Endothelial cell of umbilical vein (primary cell): ENCODE measurements at regions not wholly inside any gene's neighbourhood (a gene's known extent, or its start where the extent isn't known, plus 50 kb on each side); places are given as distances from the start of the nearest gene placed in this dataset.

Experiments used
- BruUV-seq: library from RNA; stranded (reverse); fragments of 400-500 nt; replicated peaks from 2 replicates; lab custom pipeline; 2021; lab: Mats Ljungman, UMichigan
- CTCF ChIA-PET: fragments of 300-600, 350-600 bp; sonication (Branson Sonifier 250); formaldehyde crosslinking; loops from one replicate; lab custom pipeline; 2021; ENCODE audit warnings: antibody characterized with exemption, inconsistent platforms; lab: Charles Lee
- POLR2A ChIA-PET: fragments of 300-600, 350-600 bp; sonication (Branson Sonifier 250); formaldehyde crosslinking; loops from one replicate; lab custom pipeline; 2021; ENCODE audit warnings: antibody characterized with exemption, inconsistent platforms; lab: Charles Lee
- DNase-seq: peaks from one replicate; pipeline ENCODE4 v3.0.0-alpha.2; 2011; ENCODE audit warnings: low read depth, low spot score
- FAIRE-seq: peaks from 2 replicates; lab custom pipeline; 2011; peaks lifted over from hg19 to GRCh38; lab: Jason Lieb, UNC
- H2AFZ ChIP-seq: 2 replicates; pipeline ENCODE4 v1.6.0; 2012; ENCODE audit warnings: low read depth, low read length, control low read depth, inconsistent platforms
- H3K27ac ChIP-seq: 2 replicates; pipeline ENCODE4 v1.5.1; 2011; ENCODE audit warnings: low read depth, mild to moderate bottlenecking, control low read depth, low read length, moderate library complexity; ENCODE audit not compliant: insufficient read depth
- H3K27me3 ChIP-seq, 2 experiments: 2 replicates each; pipeline versions ENCODE4 v1.6.0 to v1.6.1; 2011; ENCODE audit warnings: low read length in 2 of 2, mixed read lengths in 1 of 2; ENCODE audit not compliant: control insufficient read depth in 2 of 2, insufficient read depth in 2 of 2
- H3K36me3 ChIP-seq, 2 experiments: 2 replicates in 1 of 2; 3 replicates in 1 of 2; pipeline ENCODE4 v1.5.1; 2011; ENCODE audit warnings: low read length in 2 of 2, mild to moderate bottlenecking in 1 of 2, moderate library complexity in 1 of 2; ENCODE audit not compliant: control insufficient read depth in 2 of 2, insufficient read depth in 2 of 2; ENCODE audit errors: extremely low read depth in 1 of 2
- H3K4me1 ChIP-seq: 3 replicates; pipeline ENCODE4 v1.5.1; 2011; ENCODE audit warnings: mild to moderate bottlenecking, low read length; ENCODE audit not compliant: control insufficient read depth, insufficient read depth; ENCODE audit errors: extremely low read depth
- H3K4me2 ChIP-seq: 2 replicates; pipeline ENCODE4 v1.6.1; 2011; ENCODE audit warnings: low read length, control low read depth, mixed read lengths; ENCODE audit not compliant: insufficient read depth
- H3K4me3 ChIP-seq, 3 experiments: fragments of 200-600 bp in 1 of 3; sonication (generic), shearing (Covaris generic) in 1 of 3; replicated peaks in 1 of 3; 2 replicates each; pipeline ENCODE4 v1.5.1; 2011 to 2016; ENCODE audit warnings: control low read depth in 3 of 3, low read length in 3 of 3, mild to moderate bottlenecking in 2 of 3, inconsistent platforms in 1 of 3, low read depth in 1 of 3, moderate library complexity in 1 of 3; ENCODE audit not compliant: insufficient read depth in 1 of 3
- H3K79me2 ChIP-seq: 2 replicates; pipeline ENCODE4 v1.6.0; 2012; ENCODE audit warnings: low read length, inconsistent platforms; ENCODE audit not compliant: control insufficient read depth, insufficient read depth
- H3K9ac ChIP-seq: replicated peaks from 2 replicates; pipeline ENCODE3; 2011; ENCODE audit warnings: low read length, control low read depth; ENCODE audit not compliant: insufficient read depth; ENCODE audit errors: extremely low read depth
- H3K9me1 ChIP-seq: replicated peaks from 3 replicates; pipeline ENCODE4 v1.6.0; 2011; ENCODE audit warnings: mild to moderate bottlenecking, low read length; ENCODE audit not compliant: control insufficient read depth, insufficient read depth; ENCODE audit errors: extremely low read depth
- H3K9me3 ChIP-seq: replicated peaks from 2 replicates; pipeline ENCODE4 v1.5.1; 2012; ENCODE audit warnings: low read length, inconsistent platforms; ENCODE audit not compliant: control insufficient read depth, insufficient read depth
- H4K20me1 ChIP-seq: replicated peaks from 2 replicates; pipeline ENCODE3; 2011; ENCODE audit warnings: mild to moderate bottlenecking, low read length; ENCODE audit not compliant: control insufficient read depth, insufficient read depth; ENCODE audit errors: extremely low read depth
- CTCF ChIP-seq, 2 donors: IDR thresholded peaks; 1 replicate in 1 of 2; 2 replicates in 1 of 2; pipeline ENCODE4 v1.5.1; 2011; ENCODE audit warnings: low read length in 2 of 2, mild to moderate bottlenecking in 2 of 2, moderate library complexity in 2 of 2, control low read depth in 1 of 2, inconsistent platforms in 1 of 2, low read depth in 1 of 2; ENCODE audit not compliant: insufficient read depth in 1 of 2; ENCODE audit errors: extremely low read depth in 1 of 2
- EZH2 ChIP-seq: IDR thresholded peaks from 2 replicates; pipeline ENCODE4 v1.6.1; 2012; ENCODE audit warnings: borderline replicate concordance, low read depth, mild to moderate bottlenecking, moderate library complexity, low read length, inconsistent platforms; ENCODE audit not compliant: severe bottlenecking
- FOS ChIP-seq: IDR thresholded peaks from 2 replicates; pipeline ENCODE4 v1.6.1; 2011; ENCODE audit warnings: mild to moderate bottlenecking, low read length, moderate library complexity, borderline replicate concordance; ENCODE audit not compliant: insufficient read depth
- GATA2 ChIP-seq: IDR thresholded peaks from 2 replicates; pipeline ENCODE4 v1.7.0; 2011; ENCODE audit warnings: low read depth, mild to moderate bottlenecking, moderate library complexity, mixed read lengths, low read length; ENCODE audit not compliant: insufficient read length, insufficient read depth
- JUN ChIP-seq: IDR thresholded peaks from 2 replicates; pipeline ENCODE4 v1.6.1; 2011; ENCODE audit warnings: borderline replicate concordance, low read depth; ENCODE audit not compliant: insufficient read length, insufficient read depth
- MAX ChIP-seq: IDR thresholded peaks from 2 replicates; pipeline ENCODE4 v1.6.1; 2011; ENCODE audit not compliant: insufficient read depth, insufficient read length
- MYC ChIP-seq: IDR thresholded peaks from one replicate; pipeline ENCODE4 v1.6.1; 2011; ENCODE audit warnings: mild to moderate bottlenecking, low read depth, low read length
- POLR2A ChIP-seq: IDR thresholded peaks from 2 replicates; pipeline ENCODE4 v1.6.1; 2012; ENCODE audit warnings: low read depth, mild to moderate bottlenecking, control low read depth, low read length
- POLR2AphosphoS5 ChIP-seq: IDR thresholded peaks from 2 replicates; pipeline ENCODE4 v1.6.1; 2012; ENCODE audit warnings: low read depth, mild to moderate bottlenecking, control low read depth, low read length, moderate library complexity; ENCODE audit not compliant: insufficient read depth
- dilution Hi-C: fragments of 300-500 bp; cut with MboI; formaldehyde crosslinking; loops from one replicate; pipeline ENCODE4 v1.15.0; 2019; ENCODE audit warnings: low sequenced_read_pairs; ENCODE audit not compliant: extremely low pct_ligation_motif_present
- intact Hi-C: fragments of 100-400 bp; cut with micrococcal nuclease; formaldehyde crosslinking; loops from one replicate; pipeline ENCODE4 v1.10.0; 2022

GRCh38 chr15:66954601-66955000 lies 110.8 kb upstream of the SMAD3 start:
- H3K79me2 ChIP-seq: no peaks in the 10 kb centered on the region
- CTCF ChIA-PET: no interaction called here
- H3K4me1 ChIP-seq: peaks cover 24% of the 10 kb centered on the region
- H3K9me3 ChIP-seq: no peaks in the 10 kb centered on the region
- DNase-seq: no peak
- TF ChIP-seq MAX (no peak), JUN (no peak)
- POLR2A ChIA-PET: no interaction called here
- no peak for FAIRE-seq
- H3K4me2 ChIP-seq: no peak overlapping the region
- H3K27ac ChIP-seq: no peak overlapping the region
- no peak overlapping the region for H3K4me3 ChIP-seq
- no TSS peak for BruUV-seq
- no peaks in the 10 kb centered on the region for H4K20me1 ChIP-seq
- intact Hi-C loops: no loop called here
- no peaks in the 10 kb centered on the region for H3K36me3 ChIP-seq
- H3K9me1 ChIP-seq: no peaks in the 10 kb centered on the region
- dilution Hi-C loops: no loop called here
- no peak overlapping the region for H3K9ac ChIP-seq
- H2AFZ ChIP-seq: no peak overlapping the region
- H3K27me3 ChIP-seq: no peaks in the 10 kb centered on the region

- Histone ChIP-seq H3K36me3 (no peaks in the 10 kb centered on the region), H3K9me1 (no peaks in the 10 kb centered on the region), H3K27me3 (no peaks in the 10 kb centered on the region), H3K9ac (no peak overlapping the region), H4K20me1 (no peaks in the 10 kb centered on the region), H3K79me2 (no peaks in the 10 kb centered on the region), H3K4me3 (no peak overlapping the region), H3K27ac (no peak overlapping the region), H3K4me1 (peaks cover 24% of the 10 kb centered on the region), H2AFZ (no peak overlapping the region), H3K9me3 (no peaks in the 10 kb centered on the region), H3K4me2 (no peak overlapping the region)
- DNase-seq: no peak
- intact Hi-C loops (loop anchor here (5.0 kb wide), 2 partner anchors 87 to 222 kb away; no protein-coding TSS in a partner anchor), dilution Hi-C loops (no loop called here)
- ChIA-PET POLR2A (no interaction called here), CTCF (interaction anchor here (2.1 kb wide), 1 partner anchor 9 kb away, joined by 5 read pairs; no protein-coding TSS in a partner anchor)
- TF ChIP-seq CTCF (IDR thresholded peaks at IDR 0.05; ENCODE audit: extremely low read depth in 1 of 2, insufficient read depth in 1 of 2, low read depth in 1 of 2, low read length in 2 of 2) (no peak), POLR2AphosphoS5 (no peak), FOS (no peak), GATA2 (no peak), MAX (no peak), JUN (no peak), EZH2 (no peak), POLR2A (no peak), MYC (no peak)
- no TSS peak for BruUV-seq
- FAIRE-seq: no peak
These were observed 110.3 kb upstream of the SMAD3 start for GRCh38 chr15:66955001-66955516.
